ENCODE measurements at regions not wholly inside any gene's neighbourhood (a gene's known extent, or its start where the extent isn't known, plus 50 kb on each side); places are given as distances from the start of the nearest gene placed in this dataset.

DNA sequence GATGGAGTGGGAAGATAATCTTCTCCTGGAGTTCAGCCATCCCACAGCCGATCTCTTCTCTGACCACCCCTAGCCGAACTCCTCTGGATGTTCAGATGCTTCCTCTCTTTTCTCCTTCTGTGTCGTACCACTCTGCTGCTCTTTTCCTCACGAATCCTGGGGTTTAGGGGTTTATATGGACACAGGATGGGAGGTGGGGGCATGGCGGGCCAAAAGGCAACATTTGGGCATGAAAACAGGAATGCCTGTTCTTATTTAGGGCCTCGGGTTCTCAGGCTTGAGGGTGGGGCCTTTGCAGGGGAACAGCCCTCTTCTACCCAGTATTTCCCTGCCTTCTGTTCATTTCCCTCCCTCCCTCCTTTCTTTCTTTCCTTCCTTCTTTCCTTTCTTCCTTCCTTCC is 112.7 kb downstream of the SLC35B3 start:
- H2BK15ac ChIP-seq (ENCODE audit: low read depth, low read length) = no peak overlapping the region
- no peak overlapping the region for H2AFZ ChIP-seq (ENCODE audit: low read length)
- Mint-ChIP-seq H3K27ac (no peak overlapping the region), H3K4me3 (no peak overlapping the region), H3K4me1 (no peaks in the 10 kb centered on the region), H3K36me3 (ENCODE audit: insufficient read depth in 1 of 3, low read depth in 3 of 3) (no peaks in the 10 kb centered on the region), H3K9me3 (no peaks in the 10 kb centered on the region; a peak in 2 of 5 replicates), H3K27me3 (ENCODE audit: low read depth) (peaks cover 2% of the 10 kb centered on the region; the same call in 1 of the 2 replicates)
- no peaks in the 10 kb centered on the region for H3K79me1 ChIP-seq (ENCODE audit: insufficient read depth, low read depth, low read length, poor library complexity, severe bottlenecking)
- no peak overlapping the region for H3K27ac ChIP-seq (ENCODE audit: insufficient read length, low read depth, low read length)
- H2BK20ac ChIP-seq (ENCODE audit: low read depth, low read length, poor library complexity, severe bottlenecking) = no peak overlapping the region
- no peak overlapping the region for H4K5ac ChIP-seq (ENCODE audit: insufficient read length, low read depth, low read length)
- H3K14ac ChIP-seq (ENCODE audit: insufficient read depth, low read length) = no peak overlapping the region
- H4K8ac ChIP-seq (replicated peaks; ENCODE audit: insufficient read length, low read depth, low read length) = no peak overlapping the region
- H3K79me2 ChIP-seq (ENCODE audit: insufficient read depth, low read length) = no peaks in the 10 kb centered on the region
- H3K18ac ChIP-seq (ENCODE audit: insufficient read length, low read depth, low read length) = no peak overlapping the region
- no peaks in the 10 kb centered on the region for H4K20me1 ChIP-seq (ENCODE audit: control insufficient read depth, insufficient read depth, insufficient read length)
- no peak overlapping the region for H3K4me2 ChIP-seq (ENCODE audit: insufficient read depth, insufficient read length, low read length)
- no peaks in the 10 kb centered on the region for H3K27me3 ChIP-seq (ENCODE audit: insufficient read depth, low read length)
- no peak overlapping the region for H3K56ac ChIP-seq (ENCODE audit: insufficient read length, low read depth, low read length)
- H3K4me1 ChIP-seq (ENCODE audit: insufficient read depth, low read length) = no peaks in the 10 kb centered on the region
- no peak overlapping the region for H2AK5ac ChIP-seq (ENCODE audit: insufficient read length, low read length)
- no peak overlapping the region for H3T11ph ChIP-seq (ENCODE audit: low read length)
- no peak overlapping the region for H2BK120ac ChIP-seq (ENCODE audit: low read depth, low read length, poor library complexity, severe bottlenecking)
- H2BK12ac ChIP-seq (ENCODE audit: insufficient read length, low read depth, low read length) = no peak overlapping the region
- DNase-seq = no peak
- H3K23ac ChIP-seq (ENCODE audit: insufficient read length, low read depth, low read length) = no peak overlapping the region
- H3K4ac ChIP-seq (ENCODE audit: low read depth, low read length) = no peak overlapping the region
- H3K9me3 ChIP-seq (ENCODE audit: control insufficient read depth, low read depth, low read length) = no peaks in the 10 kb centered on the region
- H2BK5ac ChIP-seq (ENCODE audit: insufficient read length, low read length) = no peak overlapping the region
- TF ChIP-seq, protein P1, sequence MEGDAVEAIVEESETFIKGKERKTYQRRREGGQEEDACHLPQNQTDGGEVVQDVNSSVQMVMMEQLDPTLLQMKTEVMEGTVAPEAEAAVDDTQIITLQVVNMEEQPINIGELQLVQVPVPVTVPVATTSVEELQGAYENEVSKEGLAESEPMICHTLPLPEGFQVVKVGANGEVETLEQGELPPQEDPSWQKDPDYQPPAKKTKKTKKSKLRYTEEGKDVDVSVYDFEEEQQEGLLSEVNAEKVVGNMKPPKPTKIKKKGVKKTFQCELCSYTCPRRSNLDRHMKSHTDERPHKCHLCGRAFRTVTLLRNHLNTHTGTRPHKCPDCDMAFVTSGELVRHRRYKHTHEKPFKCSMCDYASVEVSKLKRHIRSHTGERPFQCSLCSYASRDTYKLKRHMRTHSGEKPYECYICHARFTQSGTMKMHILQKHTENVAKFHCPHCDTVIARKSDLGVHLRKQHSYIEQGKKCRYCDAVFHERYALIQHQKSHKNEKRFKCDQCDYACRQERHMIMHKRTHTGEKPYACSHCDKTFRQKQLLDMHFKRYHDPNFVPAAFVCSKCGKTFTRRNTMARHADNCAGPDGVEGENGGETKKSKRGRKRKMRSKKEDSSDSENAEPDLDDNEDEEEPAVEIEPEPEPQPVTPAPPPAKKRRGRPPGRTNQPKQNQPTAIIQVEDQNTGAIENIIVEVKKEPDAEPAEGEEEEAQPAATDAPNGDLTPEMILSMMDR (conservative IDR thresholded peaks at IDR 0.05) = no peak
- H3K23me2 ChIP-seq (ENCODE audit: insufficient read length, low read depth, low read length, poor library complexity, severe bottlenecking) = no peaks in the 10 kb centered on the region
- no peak overlapping the region for H3K9ac ChIP-seq (ENCODE audit: extremely low read depth, insufficient read length, low read length)
- no peak overlapping the region for H4K91ac ChIP-seq (ENCODE audit: insufficient read length, low read depth, low read length)
- no CpG with 5 or more reads among the region's 6 CpGs for WGBS (ENCODE audit: extremely low coverage, insufficient read length, low lambda C conversion rate)

Data from H9 (cell line).